IMR-90 (cell line): ENCODE measurements at regions not wholly inside any gene's neighbourhood (a gene's known extent, or its start where the extent isn't known, plus 50 kb on each side); places are given as distances from the start of the nearest gene placed in this dataset.

Experiments
- ATAC-seq: fragments of 200-7000 bp; cut with Tn5 transposase; 2 replicates; pipeline ENCODE4 v1.9.1; 2020; ENCODE audit warnings: low read depth, mild to moderate bottlenecking, moderate library complexity
- BruUV-seq: library from RNA; stranded (reverse); fragments of 400-500 nt; replicated peaks from 2 replicates; lab custom pipeline; 2021; lab: Mats Ljungman, UMichigan
- CTCF ChIA-PET: fragments of 300-600 bp; formaldehyde crosslinking; extraction: SDS; loops from one replicate; lab custom pipeline; 2021; ENCODE audit warnings: antibody characterized with exemption; lab: Yijun Ruan, JAX
- POLR2A ChIA-PET: fragments of 300-600 bp; sonication (Branson Sonifier 250); formaldehyde crosslinking; loops from one replicate; lab custom pipeline; 2022; ENCODE audit warnings: antibody characterized with exemption; ENCODE audit not compliant: unreplicated experiment; lab: Charles Lee
- DNase-seq: peaks from one replicate; pipeline ENCODE4 v3.0.0; 2013
- H2AFZ ChIP-seq: replicated peaks from 2 replicates; pipeline ENCODE3; 2013; ENCODE audit warnings: low read length, mild to moderate bottlenecking; ENCODE audit not compliant: poor library complexity
- H2AK5ac ChIP-seq: 2 replicates; pipeline ENCODE4 v1.6.1; 2013; ENCODE audit warnings: low read depth, low read length, inconsistent platforms
- H2AK9ac ChIP-seq: replicated peaks from 2 replicates; pipeline ENCODE3; 2013; ENCODE audit warnings: mild to moderate bottlenecking, low read depth, low read length, moderate library complexity; ENCODE audit not compliant: poor library complexity
- H2BK120ac ChIP-seq: 2 replicates; pipeline ENCODE4 v1.6.1; 2013; ENCODE audit warnings: low read depth, low read length, inconsistent platforms
- H2BK15ac ChIP-seq: 3 replicates; pipeline ENCODE4 v1.6.1; 2013; ENCODE audit warnings: low read depth, low read length, inconsistent platforms
- H2BK20ac ChIP-seq: 2 replicates; pipeline ENCODE4 v1.6.1; 2013; ENCODE audit warnings: low read depth, mild to moderate bottlenecking, inconsistent platforms, low read length, moderate library complexity
- H2BK5ac ChIP-seq: 2 replicates; pipeline ENCODE4 v1.6.1; 2013; ENCODE audit warnings: mild to moderate bottlenecking, low read depth, low read length, inconsistent platforms; ENCODE audit not compliant: poor library complexity, severe bottlenecking
- H3K14ac ChIP-seq: replicated peaks from 2 replicates; pipeline ENCODE4 v1.6.1; 2013; ENCODE audit warnings: low read depth, low read length, inconsistent platforms
- H3K18ac ChIP-seq: 2 replicates; pipeline ENCODE4 v1.6.1; 2013; ENCODE audit warnings: low read depth, low read length, control low read depth
- H3K23ac ChIP-seq: 2 replicates; pipeline ENCODE4 v1.6.1; 2013; ENCODE audit warnings: low read depth, low read length, inconsistent platforms
- H3K27ac ChIP-seq: 2 replicates; pipeline ENCODE4 v1.5.1; 2013; ENCODE audit warnings: mild to moderate bottlenecking, control low read depth, low read length; ENCODE audit not compliant: insufficient read depth
- H3K27me3 ChIP-seq: 2 replicates; pipeline ENCODE4 v1.6.1; 2013; ENCODE audit warnings: low read length; ENCODE audit not compliant: control insufficient read depth, insufficient read depth
- H3K36me3 ChIP-seq: 2 replicates; pipeline ENCODE4 v1.6.1; 2013; ENCODE audit warnings: low read length, mixed read lengths; ENCODE audit not compliant: control insufficient read depth, insufficient read depth
- H3K4ac ChIP-seq: 2 replicates; pipeline ENCODE4 v1.6.1; 2013; ENCODE audit warnings: low read depth, low read length, inconsistent platforms
- H3K4me1 ChIP-seq: 2 replicates; pipeline ENCODE4 v1.6.1; 2013; ENCODE audit warnings: low read length, mixed read lengths; ENCODE audit not compliant: control insufficient read depth, insufficient read depth
- H3K4me2 ChIP-seq: 2 replicates; pipeline ENCODE4 v1.6.1; 2013; ENCODE audit warnings: low read depth, mild to moderate bottlenecking, control low read depth, low read length, moderate library complexity
- H3K4me3 ChIP-seq: 2 replicates; pipeline ENCODE4 v1.5.1; 2013; ENCODE audit warnings: low read depth, mild to moderate bottlenecking, control low read depth, low read length, moderate library complexity; ENCODE audit not compliant: insufficient read depth
- H3K56ac ChIP-seq: 2 replicates; pipeline ENCODE4 v1.6.1; 2013; ENCODE audit warnings: low read length, inconsistent platforms; ENCODE audit not compliant: insufficient read depth; ENCODE audit errors: extremely low read depth
- H3K79me1 ChIP-seq, 2 experiments: 2 replicates each; pipeline ENCODE4 v1.6.1; 2013; ENCODE audit warnings: low read length in 2 of 2, inconsistent platforms in 1 of 2, low read depth in 1 of 2
- H3K9ac ChIP-seq: 2 replicates; pipeline ENCODE4 v1.6.1; 2013; ENCODE audit warnings: low read depth, low read length, control low read depth
- H3K9me1 ChIP-seq: 2 replicates; pipeline ENCODE4 v1.6.1; 2013; ENCODE audit warnings: low read length, inconsistent platforms; ENCODE audit not compliant: insufficient read depth
- H3K9me3 ChIP-seq: 2 replicates; pipeline ENCODE4 v1.6.1; 2013; ENCODE audit warnings: low read length; ENCODE audit not compliant: control insufficient read depth, insufficient read depth
- H4K20me1 ChIP-seq: 2 replicates; pipeline ENCODE4 v1.6.1; 2013; ENCODE audit warnings: low read length, inconsistent platforms; ENCODE audit not compliant: insufficient read depth
- H4K5ac ChIP-seq: 2 replicates; pipeline ENCODE4 v1.6.1; 2013; ENCODE audit warnings: mild to moderate bottlenecking, low read depth, low read length, control low read depth
- H4K8ac ChIP-seq, 2 experiments: 2 replicates each; pipeline ENCODE4 v1.6.1; 2013; ENCODE audit warnings: low read depth in 2 of 2, low read length in 2 of 2, control low read depth in 1 of 2, inconsistent platforms in 1 of 2
- H4K91ac ChIP-seq: 2 replicates; pipeline ENCODE4 v1.6.1; 2013; ENCODE audit warnings: low read depth, low read length, inconsistent platforms; ENCODE audit not compliant: insufficient read depth
- NFE2L2 ChIP-seq: fragments of 150-350 bp; IDR thresholded peaks from 2 replicates; pipeline ENCODE4 v1.6.1; 2016; ENCODE audit warnings: low read depth, mild to moderate bottlenecking, low read length
- RCOR1 ChIP-seq: IDR thresholded peaks from 2 replicates; pipeline ENCODE4 v1.6.1; 2012; ENCODE audit warnings: mild to moderate bottlenecking, low read length, improper control_type of control experiment; ENCODE audit not compliant: insufficient replicate concordance
- RFX5 ChIP-seq: IDR thresholded peaks from 2 replicates; pipeline ENCODE4 v1.8.0; 2012; ENCODE audit warnings: low read depth, mild to moderate bottlenecking, low read length, moderate library complexity
- WGBS, 2 experiments: methylation state at CpG; one replicate each; pipeline versions ENCODE4 v1.1.5 to v1.1.7; 2013; ENCODE audit warnings: missing lambda C conversion rate in 2 of 2; ENCODE audit not compliant: insufficient read length in 1 of 2; ENCODE audit errors: extremely low coverage in 2 of 2; 5-methylcytosine and 5-hydroxymethylcytosine counted together
- dilution Hi-C: fragments of 300-500 bp; cut with HindIII; formaldehyde crosslinking; loops from one replicate; pipeline ENCODE4 v1.14.3; 2018; ENCODE audit warnings: low sequenced_read_pairs; ENCODE audit not compliant: unreplicated experiment
- in situ Hi-C: fragments of 300-500 bp; cut with MboI; formaldehyde crosslinking; loops from 3 replicates; pipeline ENCODE4 v1.14.3; 2019; ENCODE audit warnings: low sequenced_read_pairs, inconsistent platforms, mixed read lengths
- intact Hi-C: fragments of 100-400 bp; cut with micrococcal nuclease; formaldehyde crosslinking; loops from 2 replicates; pipeline ENCODE4 v1.10.0; 2022

GRCh38 chr13:109913936-109914510, 127.6 kb upstream of the IRS2 start:
- ChIA-PET CTCF (no interaction called here), POLR2A (interaction anchor here (0.5 kb wide), 1 partner anchor 231 kb away, joined by 6 read pairs; no protein-coding TSS in a partner anchor)
- dilution Hi-C loops (no loop called here), intact Hi-C loops (no loop called here), in situ Hi-C loops (no loop called here)
- Histone ChIP-seq H4K8ac (no peak overlapping the region), H2AK5ac (no peak overlapping the region), H3K23ac (no peak overlapping the region), H2BK5ac (no peak overlapping the region), H3K9ac (no peak overlapping the region), H3K4me2 (no peak overlapping the region), H3K27ac (no peak overlapping the region), H3K14ac (no peak overlapping the region), H2BK15ac (no peak overlapping the region), H2AK9ac (no peak overlapping the region), H4K20me1 (no peaks in the 10 kb centered on the region), H2BK120ac (no peak overlapping the region), H3K9me1 (peaks cover 3% of the 10 kb centered on the region; the same call in 1 of the 2 replicates), H3K4me3 (no peak overlapping the region), H3K4ac (no peak overlapping the region), H3K56ac (no peak overlapping the region), H2AFZ (no peak overlapping the region), H3K9me3 (no peaks in the 10 kb centered on the region), H4K5ac (no peak overlapping the region), H3K79me1 (no peaks in the 10 kb centered on the region), H3K27me3 (peaks cover 3% of the 10 kb centered on the region; the same call in 1 of the 2 replicates), H2BK20ac (no peak overlapping the region), H3K18ac (no peak overlapping the region), H3K36me3 (no peaks in the 10 kb centered on the region), H3K4me1 (peaks cover 1% of the 10 kb centered on the region; the same call in 1 of the 2 replicates), H4K91ac (no peak overlapping the region)
- ATAC-seq (no peak), DNase-seq (no peak)
- BruUV-seq: no TSS peak
- TF ChIP-seq RCOR1 (no peak), RFX5 (no peak), NFE2L2 (peak; percentile 33; the same call in 1 of the 2 replicates)
- WGBS, 2 experiments: no CpG with 5 or more reads among the region's 3 CpGs
